SK-N-SH treated with all-trans-retinoic acid at 6 μM for 48 hours (cell line): ENCODE measurements at regions not wholly inside any gene's neighbourhood (a gene's known extent, or its start where the extent isn't known, plus 50 kb on each side); places are given as distances from the start of the nearest gene placed in this dataset.

Experiments
- CSDC2 ChIP-seq: fragments of 250-450 bp; sonication (Bioruptor Pico); IDR thresholded peaks from 2 replicates; pipeline ENCODE4 v1.5.0; 2020; ENCODE audit warnings: mild to moderate bottlenecking, moderate library complexity
- ZFP30 ChIP-seq: fragments of 450-650 bp; formaldehyde crosslinking; IDR thresholded peaks from 2 replicates; pipeline ENCODE4 v1.5.0; 2022; ENCODE audit warnings: mild to moderate bottlenecking, moderate library complexity

DNA sequence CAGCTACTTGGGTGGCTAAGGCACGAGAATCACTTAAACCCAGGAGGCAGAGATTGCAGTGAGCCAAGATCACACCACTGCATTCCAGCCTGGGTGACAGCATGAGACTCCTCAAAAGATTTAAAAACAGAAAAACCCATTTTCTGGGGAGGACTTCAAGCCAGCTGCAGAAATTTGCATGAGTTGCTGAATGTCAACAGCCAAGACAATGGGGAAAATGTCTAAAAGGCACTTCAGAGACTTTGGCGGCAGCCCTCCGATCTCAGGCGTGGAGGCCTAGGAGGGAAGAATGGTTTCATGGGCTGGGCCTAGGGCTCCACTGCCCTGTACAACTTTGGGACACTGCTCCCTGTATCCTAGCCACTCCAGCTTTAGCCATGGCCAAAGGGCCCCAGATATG, 177.8 kb upstream of the C14orf180 start:
- TF ChIP-seq CSDC2: no peak
- TF ChIP-seq ZFP30 (CRISPR knock-in tag): no peak
